H1 (cell line): ENCODE measurements at regions not wholly inside any gene's neighbourhood (a gene's known extent, or its start where the extent isn't known, plus 50 kb on each side); places are given as distances from the start of the nearest gene placed in this dataset.

Source experiments
- BRCA1 ChIP-seq: IDR thresholded peaks from 2 replicates; pipeline ENCODE4 v1.6.1; 2012; ENCODE audit warnings: low read depth, low read length, improper control_type of control experiment
- CEBPB ChIP-seq: IDR thresholded peaks from 2 replicates; pipeline ENCODE4 v1.6.1; 2012; ENCODE audit warnings: low read depth, low read length
- HDAC6 ChIP-seq: IDR thresholded peaks from one replicate; pipeline ENCODE4 v1.7.1; 2012; ENCODE audit warnings: low read depth, mild to moderate bottlenecking, inconsistent platforms, low read length, moderate library complexity
- MAFK ChIP-seq: IDR thresholded peaks from 2 replicates; pipeline ENCODE4 v1.6.1; 2012; ENCODE audit warnings: low read depth, mild to moderate bottlenecking, improper control_type of control experiment, low read length
- PHF8 ChIP-seq: fragments of 200-600 bp; sonication (generic); conservative IDR thresholded peaks from 2 replicates; pipeline ENCODE4 v1.7.1; 2012; ENCODE audit warnings: low read depth, mild to moderate bottlenecking, inconsistent platforms, low read length, moderate library complexity
- POLR2AphosphoS5 ChIP-seq: IDR thresholded peaks from 2 replicates; pipeline ENCODE4 v1.6.1; 2011; ENCODE audit warnings: low read depth, low read length
- RAD21 ChIP-seq, 2 experiments: IDR thresholded peaks in 1 of 2; conservative IDR thresholded peaks in 1 of 2; 2 replicates each; pipeline ENCODE4 v1.6.1; 2011; ENCODE audit warnings: low read depth in 2 of 2, low read length in 2 of 2, improper control_type of control experiment in 1 of 2, inconsistent platforms in 1 of 2, mild to moderate bottlenecking in 1 of 2, moderate library complexity in 1 of 2
- RBBP5 ChIP-seq: IDR thresholded peaks from 2 replicates; pipeline ENCODE4 v1.7.1; 2012; ENCODE audit warnings: low read depth, mild to moderate bottlenecking, inconsistent platforms, low read length, moderate library complexity, borderline replicate concordance
- RFX5 ChIP-seq: IDR thresholded peaks from 2 replicates; pipeline ENCODE4 v1.6.1; 2011; ENCODE audit warnings: low read depth, low read length, improper control_type of control experiment, borderline replicate concordance
- SIN3A ChIP-seq, 2 experiments: IDR thresholded peaks in 1 of 2; conservative IDR thresholded peaks in 1 of 2; 2 replicates each; pipeline ENCODE4 v1.6.1; 2011 to 2012; ENCODE audit warnings: low read length in 2 of 2, improper control_type of control experiment in 1 of 2, low read depth in 1 of 2, mild to moderate bottlenecking in 1 of 2
- SIX5 ChIP-seq: IDR thresholded peaks from 2 replicates; pipeline ENCODE4 v1.6.1; 2011; ENCODE audit warnings: mild to moderate bottlenecking, low read depth, low read length
- TF ChIP-seq, protein P1 (sequence below), 3 experiments: IDR thresholded peaks; 1 replicate in 2 of 3; 2 replicates in 1 of 3; pipeline versions ENCODE4 v1.5.1 to v1.6.1; 2011; ENCODE audit warnings: low read length in 3 of 3, mild to moderate bottlenecking in 3 of 3, inconsistent platforms in 2 of 3, low read depth in 1 of 3, moderate library complexity in 1 of 3; ENCODE audit not compliant: insufficient read depth in 1 of 3; ENCODE audit errors: control extremely low read depth in 1 of 3
- TF ChIP-seq, protein P2 (sequence below): IDR thresholded peaks from 2 replicates; pipeline ENCODE4 v1.6.1; 2011; ENCODE audit warnings: low read length, improper control_type of control experiment

DNA sequence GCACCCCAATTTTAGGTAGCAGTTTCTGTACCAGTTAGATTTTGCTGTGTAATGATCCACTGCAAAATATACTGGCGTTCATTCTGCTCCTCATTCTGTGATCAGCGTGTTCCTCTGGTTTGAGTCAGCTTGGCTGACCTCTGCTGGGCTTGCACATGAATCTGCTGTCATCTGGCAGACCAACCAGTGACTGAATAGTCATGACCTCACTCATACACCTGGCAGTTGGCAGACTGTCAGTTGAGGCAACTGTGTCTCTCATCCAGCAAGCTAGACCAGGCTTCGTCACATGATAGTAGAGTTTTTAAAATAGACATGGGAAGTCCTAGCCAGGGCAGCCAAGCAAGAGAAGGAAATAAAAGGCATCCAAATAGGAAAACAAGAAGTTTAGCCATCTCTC is 316.3 kb upstream of the LARGE1 start:
- TF ChIP-seq, protein P1, sequence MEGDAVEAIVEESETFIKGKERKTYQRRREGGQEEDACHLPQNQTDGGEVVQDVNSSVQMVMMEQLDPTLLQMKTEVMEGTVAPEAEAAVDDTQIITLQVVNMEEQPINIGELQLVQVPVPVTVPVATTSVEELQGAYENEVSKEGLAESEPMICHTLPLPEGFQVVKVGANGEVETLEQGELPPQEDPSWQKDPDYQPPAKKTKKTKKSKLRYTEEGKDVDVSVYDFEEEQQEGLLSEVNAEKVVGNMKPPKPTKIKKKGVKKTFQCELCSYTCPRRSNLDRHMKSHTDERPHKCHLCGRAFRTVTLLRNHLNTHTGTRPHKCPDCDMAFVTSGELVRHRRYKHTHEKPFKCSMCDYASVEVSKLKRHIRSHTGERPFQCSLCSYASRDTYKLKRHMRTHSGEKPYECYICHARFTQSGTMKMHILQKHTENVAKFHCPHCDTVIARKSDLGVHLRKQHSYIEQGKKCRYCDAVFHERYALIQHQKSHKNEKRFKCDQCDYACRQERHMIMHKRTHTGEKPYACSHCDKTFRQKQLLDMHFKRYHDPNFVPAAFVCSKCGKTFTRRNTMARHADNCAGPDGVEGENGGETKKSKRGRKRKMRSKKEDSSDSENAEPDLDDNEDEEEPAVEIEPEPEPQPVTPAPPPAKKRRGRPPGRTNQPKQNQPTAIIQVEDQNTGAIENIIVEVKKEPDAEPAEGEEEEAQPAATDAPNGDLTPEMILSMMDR (IDR thresholded peaks at IDR 0.05; ENCODE audit: control extremely low read depth in 1 of 3, insufficient read depth in 1 of 3, low read depth in 1 of 3, low read length in 3 of 3) = no peak
- TF ChIP-seq HDAC6 = no peak
- no peak for TF ChIP-seq CEBPB
- TF ChIP-seq RFX5 = no peak
- no peak; a peak in 1 of 4 replicates for TF ChIP-seq RAD21 (IDR thresholded peaks at IDR 0.05 in 1 of 2, conservative IDR thresholded peaks at IDR 0.05 in 1 of 2; ENCODE audit: low read depth in 2 of 2, low read length in 2 of 2)
- no peak for TF ChIP-seq BRCA1
- TF ChIP-seq MAFK = no peak
- no peak for TF ChIP-seq POLR2AphosphoS5
- no peak for TF ChIP-seq SIN3A (conservative IDR thresholded peaks at IDR 0.05 in 1 of 2, IDR thresholded peaks at IDR 0.05 in 1 of 2; ENCODE audit: low read depth in 1 of 2, low read length in 2 of 2)
- TF ChIP-seq, protein P2, sequence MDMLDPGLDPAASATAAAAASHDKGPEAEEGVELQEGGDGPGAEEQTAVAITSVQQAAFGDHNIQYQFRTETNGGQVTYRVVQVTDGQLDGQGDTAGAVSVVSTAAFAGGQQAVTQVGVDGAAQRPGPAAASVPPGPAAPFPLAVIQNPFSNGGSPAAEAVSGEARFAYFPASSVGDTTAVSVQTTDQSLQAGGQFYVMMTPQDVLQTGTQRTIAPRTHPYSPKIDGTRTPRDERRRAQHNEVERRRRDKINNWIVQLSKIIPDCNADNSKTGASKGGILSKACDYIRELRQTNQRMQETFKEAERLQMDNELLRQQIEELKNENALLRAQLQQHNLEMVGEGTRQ = no peak
- TF ChIP-seq RBBP5 = no peak
- no peak for TF ChIP-seq PHF8
- TF ChIP-seq SIX5 = no peak
